GM23248 (cell line): ENCODE measurements at regions not wholly inside any gene's neighbourhood (a gene's known extent, or its start where the extent isn't known, plus 50 kb on each side); places are given as distances from the start of the nearest gene placed in this dataset.
"Not testable (repeated sequence)": the region's sequence is repeated elsewhere in the genome, so short reads cannot be mapped to it uniquely, and the experiment has no call there.

Source experiments
- DNase-seq: peaks from one replicate; pipeline ENCODE4 v3.0.0-alpha.2; 2015
- H2AFZ ChIP-seq: fragments of 200-600 bp; sonication (generic); 2 replicates; pipeline ENCODE4 v1.6.1; 2016; ENCODE audit warnings: antibody characterized with exemption
- H3F3A ChIP-seq: fragments of 200-600 bp; sonication (generic); 2 replicates; pipeline ENCODE4 v1.6.1; 2016; ENCODE audit warnings: mild to moderate bottlenecking, antibody characterized with exemption, mixed run types; ENCODE audit not compliant: insufficient read depth
- H3K27ac ChIP-seq: fragments of 200-600 bp; sonication (generic); 2 replicates; pipeline ENCODE4 v1.5.1; 2016; ENCODE audit warnings: mild to moderate bottlenecking
- H3K27me3 ChIP-seq: fragments of 200-600 bp; sonication (generic); replicated peaks from 2 replicates; pipeline ENCODE4 v1.6.1; 2016; ENCODE audit warnings: mild to moderate bottlenecking; ENCODE audit not compliant: insufficient read depth
- H3K36me3 ChIP-seq: fragments of 200-600 bp; sonication (generic); 2 replicates; pipeline ENCODE4 v1.6.1; 2016; ENCODE audit warnings: low read depth, mild to moderate bottlenecking
- H3K4me1 ChIP-seq: fragments of 200-600 bp; sonication (generic); 2 replicates; pipeline ENCODE4 v1.6.1; 2016; ENCODE audit warnings: mild to moderate bottlenecking; ENCODE audit not compliant: insufficient read depth
- H3K4me2 ChIP-seq: fragments of 200-600 bp; sonication (generic); one replicate; pipeline ENCODE4 v1.6.1; 2016; ENCODE audit warnings: mild to moderate bottlenecking; ENCODE audit not compliant: unreplicated experiment
- H3K4me3 ChIP-seq: fragments of 200-600 bp; sonication (generic); 2 replicates; pipeline ENCODE4 v1.5.1; 2016; ENCODE audit warnings: mild to moderate bottlenecking
- H3K79me2 ChIP-seq: fragments of 200-600 bp; sonication (generic); 2 replicates; pipeline ENCODE4 v1.6.1; 2016; ENCODE audit warnings: mild to moderate bottlenecking; ENCODE audit not compliant: insufficient read depth
- H3K9ac ChIP-seq: fragments of 200-600 bp; sonication (generic); 2 replicates; pipeline ENCODE4 v1.6.1; 2016; ENCODE audit warnings: mild to moderate bottlenecking
- H3K9me2 ChIP-seq: fragments of 200-600 bp; sonication (generic); 2 replicates; pipeline ENCODE4 v1.6.1; 2016; ENCODE audit warnings: mixed run types, mild to moderate bottlenecking, moderate library complexity; ENCODE audit not compliant: insufficient read depth
- H3K9me3 ChIP-seq: fragments of 200-600 bp; sonication (generic); one replicate; pipeline ENCODE4 v1.6.1; 2017; ENCODE audit warnings: low read depth
- H4K20me1 ChIP-seq: fragments of 200-600 bp; sonication (generic); 2 replicates; pipeline ENCODE4 v1.6.0; 2016; ENCODE audit not compliant: insufficient read depth
- EZH2 ChIP-seq: fragments of 200-600 bp; sonication (generic); IDR thresholded peaks from 2 replicates; pipeline ENCODE4 v1.6.1; 2018; ENCODE audit warnings: antibody characterized with exemption, mild to moderate bottlenecking; ENCODE audit not compliant: insufficient read depth, poor library complexity, severe bottlenecking
- EZH2phosphoT487 ChIP-seq: fragments of 200-600 bp; sonication (generic); IDR thresholded peaks from 2 replicates; pipeline ENCODE4 v1.6.1; 2018; ENCODE audit warnings: antibody characterized with exemption, moderate library complexity, mild to moderate bottlenecking, low read depth; ENCODE audit not compliant: insufficient read depth
- WGBS, 2 experiments: methylation state at CpG; one replicate each; pipeline ENCODE4 v1.1.6; 2015 to 2017; ENCODE audit warnings: low lambda C conversion rate in 2 of 2, low coverage in 1 of 2; ENCODE audit errors: missing lambda C conversion rate in 2 of 2; 5-methylcytosine and 5-hydroxymethylcytosine counted together
- in situ Hi-C: fragments of 300-500 bp; cut with MboI; formaldehyde crosslinking; loops from 2 replicates; pipeline ENCODE4 v1.15.0; 2020

DNA sequence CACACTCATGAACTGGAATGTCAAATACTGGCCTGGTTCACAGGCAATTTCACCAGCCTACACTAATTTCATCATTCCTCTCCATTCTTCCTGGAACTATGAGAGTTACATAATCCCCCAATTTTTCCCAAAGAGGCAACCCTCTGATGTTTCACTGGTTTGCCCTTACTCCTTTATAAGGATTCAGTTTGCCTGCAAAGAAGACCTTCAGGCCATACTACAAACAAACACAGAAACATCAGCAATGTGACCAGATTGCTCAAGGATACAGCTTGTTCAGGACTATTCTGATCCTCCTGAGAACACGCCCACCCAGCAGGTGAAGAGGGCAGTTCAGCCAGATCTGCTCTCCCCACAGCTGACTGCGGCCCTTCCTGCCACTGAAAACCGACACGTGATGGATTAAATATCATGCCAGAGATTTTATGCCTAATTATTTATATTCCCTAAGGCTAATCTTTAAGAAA lies 215.5 kb downstream of the ETAA1 start:
- H3K27me3 ChIP-seq, result no peaks in the 10 kb centered on the region
- H3K4me1 ChIP-seq, result peaks cover 18% of the 10 kb centered on the region
- H3K4me3 ChIP-seq, result no peak overlapping the region
- DNase-seq, result peak; percentile 50
- H3K9me2 ChIP-seq, result peaks cover 3% of the 10 kb centered on the region; the same call in 1 of the 2 replicates
- TF ChIP-seq EZH2, result no peak
- no peak for TF ChIP-seq EZH2phosphoT487
- in situ Hi-C loops, result no loop called here
- peak overlapping the region; percentile 47; the same call in 1 of the 2 replicates for H3K27ac ChIP-seq
- no peaks in the 10 kb centered on the region for H3K79me2 ChIP-seq
- no peaks in the 10 kb centered on the region for H4K20me1 ChIP-seq
- WGBS, 2 experiments, result 76 to 82% methylated on average over 4 of the region's 4 CpGs
- no peaks in the 10 kb centered on the region for H3K36me3 ChIP-seq
- no peak overlapping the region for H3K9ac ChIP-seq
- no peak overlapping the region for H3K4me2 ChIP-seq
- H2AFZ ChIP-seq, result no peak overlapping the region
- no peaks in the 10 kb centered on the region; the same call in 1 of the 2 replicates for H3F3A ChIP-seq
- H3K9me3 ChIP-seq, result no peaks in the 10 kb centered on the region

DNA sequence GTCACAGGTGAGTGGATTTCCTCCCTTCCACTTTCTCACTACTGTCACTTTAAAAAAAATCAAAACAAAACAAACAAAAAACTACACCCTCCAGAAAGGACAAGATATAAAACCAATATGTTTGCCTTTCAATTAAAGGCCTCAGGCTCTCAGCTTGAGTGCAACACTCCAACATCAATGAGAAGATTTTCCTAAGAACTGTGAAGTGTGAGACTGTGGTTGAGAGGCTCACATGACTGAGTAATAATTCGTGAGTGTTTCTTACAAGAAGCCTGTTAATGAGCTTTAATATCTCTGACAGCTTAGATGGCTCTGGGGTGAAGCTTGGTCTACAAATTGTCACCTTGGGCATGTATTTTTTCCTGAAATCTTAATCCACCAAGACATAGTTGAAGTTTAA lies 216.1 kb downstream of the ETAA1 start:
- Histone ChIP-seq H3F3A (no peaks in the 10 kb centered on the region; the same call in 1 of the 2 replicates), H3K9ac (no peak overlapping the region), H3K9me2 (peaks cover 3% of the 10 kb centered on the region; the same call in 1 of the 2 replicates), H4K20me1 (no peaks in the 10 kb centered on the region), H3K36me3 (no peaks in the 10 kb centered on the region), H3K27ac (no peak overlapping the region), H3K79me2 (no peaks in the 10 kb centered on the region), H3K4me3 (no peak overlapping the region), H3K9me3 (no peaks in the 10 kb centered on the region), H2AFZ (no peak overlapping the region), H3K27me3 (no peaks in the 10 kb centered on the region), H3K4me2 (no peak overlapping the region), H3K4me1 (peaks cover 18% of the 10 kb centered on the region)
- 8 to 20% methylated on average over 1 of the region's 1 CpG for WGBS, 2 experiments
- DNase-seq, result no peak
- TF ChIP-seq EZH2 (no peak), EZH2phosphoT487 (no peak)
- in situ Hi-C loops, result no loop called here

- no peaks in the 10 kb centered on the region for H3K79me2 ChIP-seq
- H3K9ac ChIP-seq, result no peak overlapping the region
- TF ChIP-seq EZH2 (no peak), EZH2phosphoT487 (no peak)
- no peak overlapping the region for H2AFZ ChIP-seq
- no peaks in the 10 kb centered on the region for H3K9me3 ChIP-seq
- no peaks in the 10 kb centered on the region for H4K20me1 ChIP-seq
- no peaks in the 10 kb centered on the region for H3K36me3 ChIP-seq
- WGBS, 2 experiments, result 86 to 95% methylated on average over 1 of the region's 1 CpG
- H3K9me2 ChIP-seq, result peaks cover 3% of the 10 kb centered on the region; the same call in 1 of the 2 replicates
- H3F3A ChIP-seq, result no peaks in the 10 kb centered on the region; the same call in 1 of the 2 replicates
- no peaks in the 10 kb centered on the region for H3K27me3 ChIP-seq
- no peak overlapping the region for H3K4me3 ChIP-seq
- in situ Hi-C loops, result no loop called here
- H3K4me1 ChIP-seq, result peaks cover 19% of the 10 kb centered on the region
- H3K4me2 ChIP-seq, result no peak overlapping the region
- no peak overlapping the region for H3K27ac ChIP-seq
- no peak for DNase-seq
Measured at GRCh38 chr2:67614454-67614853, 217.3 kb downstream of the ETAA1 start.

DNA sequence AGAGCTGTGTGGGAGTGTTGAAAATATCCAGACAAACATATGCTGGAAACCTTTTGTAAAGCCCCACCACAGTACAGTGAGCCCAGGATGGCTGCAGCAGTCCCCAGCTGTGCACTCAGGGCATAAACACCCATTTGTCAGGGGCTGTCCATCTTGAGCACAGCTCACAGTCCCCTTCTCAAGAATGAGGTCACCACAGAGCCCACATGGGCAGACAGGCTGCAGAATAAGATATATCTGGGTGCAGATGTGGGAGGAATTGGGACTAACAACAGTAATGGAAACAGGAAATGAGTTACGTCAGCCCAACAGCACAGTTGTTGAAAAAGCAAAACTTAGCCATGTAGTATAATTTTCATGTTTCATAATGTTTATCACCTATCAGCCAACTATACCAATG lies 219.6 kb downstream of the ETAA1 start:
- no peak overlapping the region for H3K9ac ChIP-seq
- H3K4me1 ChIP-seq, result peaks cover 22% of the 10 kb centered on the region
- H3K36me3 ChIP-seq, result no peaks in the 10 kb centered on the region
- no peaks in the 10 kb centered on the region; the same call in 1 of the 2 replicates for H3F3A ChIP-seq
- H3K9me3 ChIP-seq, result no peaks in the 10 kb centered on the region
- H3K9me2 ChIP-seq, result peaks cover 4% of the 10 kb centered on the region; the same call in 1 of the 2 replicates
- no peak overlapping the region for H3K4me3 ChIP-seq
- peak overlapping the region; percentile 21; the same call in 1 of the 2 replicates for H3K27ac ChIP-seq
- no peaks in the 10 kb centered on the region for H3K27me3 ChIP-seq
- H2AFZ ChIP-seq, result peak overlapping the region; percentile 51; the same call in 1 of the 2 replicates
- no peak for TF ChIP-seq EZH2phosphoT487
- no peak for TF ChIP-seq EZH2
- no peaks in the 10 kb centered on the region for H4K20me1 ChIP-seq
- DNase-seq, result peak; percentile 48
- in situ Hi-C loops, result no loop called here
- 50 to 67% methylated on average over 1 of the region's 1 CpG for WGBS, 2 experiments
- H3K4me2 ChIP-seq, result peak overlapping the region; percentile 26
- H3K79me2 ChIP-seq, result no peaks in the 10 kb centered on the region

GRCh38 chr2:67619204-67619603 lies 222.1 kb downstream of the ETAA1 start:
- DNase-seq, result peak; percentile 62
- Histone ChIP-seq H3K27me3 (no peaks in the 10 kb centered on the region), H3F3A (no peaks in the 10 kb centered on the region), H3K4me1 (peaks cover 17% of the 10 kb centered on the region), H3K9me2 (peaks cover 4% of the 10 kb centered on the region), H3K79me2 (no peaks in the 10 kb centered on the region), H2AFZ (no peak overlapping the region), H3K4me3 (no peak overlapping the region), H3K4me2 (no peak overlapping the region), H3K36me3 (no peaks in the 10 kb centered on the region), H3K9ac (no peak overlapping the region), H4K20me1 (no peaks in the 10 kb centered on the region), H3K9me3 (no peaks in the 10 kb centered on the region), H3K27ac (no peak overlapping the region)
- TF ChIP-seq EZH2 (no peak), EZH2phosphoT487 (no peak)
- in situ Hi-C loops, result no loop called here

- WGBS, 2 experiments, result 93 to 94% methylated on average over 2 of the region's 2 CpGs
- H3K9me2 ChIP-seq, H3K27ac ChIP-seq, H3K9ac ChIP-seq, H3K4me3 ChIP-seq, H3K79me2 ChIP-seq, H3K4me2 ChIP-seq, H4K20me1 ChIP-seq, H2AFZ ChIP-seq, H3K36me3 ChIP-seq, H3K9me3 ChIP-seq, H3K27me3 ChIP-seq, DNase-seq, in situ Hi-C loops: not testable (repeated sequence)
- peaks cover 28% of the 10 kb centered on the region for H3F3A ChIP-seq
- H3K4me1 ChIP-seq, result peaks cover 35% of the 10 kb centered on the region
Measured at GRCh38 chr2:67623741-67624140, 226.6 kb downstream of the ETAA1 start.
